K562 (cell line): ENCODE measurements at regions not wholly inside any gene's neighbourhood (a gene's known extent, or its start where the extent isn't known, plus 50 kb on each side); places are given as distances from the start of the nearest gene placed in this dataset.
A peak's percentile ranks its signal among the peaks of the same experiment; 100 is the strongest.

Experiments
- CEBPG ChIP-seq, 3 experiments: fragments of 200-800 bp in 1 of 3; sonication (Bioruptor generic) in 1 of 3; sonication (generic) in 1 of 3; formaldehyde crosslinking in 1 of 3; IDR thresholded peaks in 2 of 3; conservative IDR thresholded peaks in 1 of 3; 2 replicates each; pipeline versions ENCODE4 v1.6.1 to v1.8.0; 2016 to 2022; ENCODE audit warnings: missing compliant biosample characterization in 2 of 3, missing genetic modification characterization in 2 of 3, mild to moderate bottlenecking in 1 of 3, missing genetic modification reagents in 1 of 3
- ELF2 ChIP-seq: fragments of 250-450 bp; sonication (Bioruptor Pico); IDR thresholded peaks from 2 replicates; pipeline ENCODE4 v1.5.0; 2021; ENCODE audit warnings: mild to moderate bottlenecking
- FOXM1 ChIP-seq, 2 experiments: fragments of 450-650 bp in 1 of 2; sonication (generic) in 1 of 2; formaldehyde crosslinking in 1 of 2; IDR thresholded peaks; 2 replicates each; pipeline versions ENCODE4 v1.6.1 to v1.9.0; 2017 to 2022; ENCODE audit warnings: low read depth in 2 of 2, mild to moderate bottlenecking in 2 of 2, missing genetic modification reagents in 1 of 2, moderate library complexity in 1 of 2
- GTF2A2 ChIP-seq: IDR thresholded peaks from 2 replicates; pipeline ENCODE4 v1.6.1; 2016; ENCODE audit warnings: mild to moderate bottlenecking, missing genetic modification characterization, missing compliant biosample characterization
- KLF10 ChIP-seq: fragments of 250-450 bp; sonication (Bioruptor Pico); IDR thresholded peaks from 2 replicates; pipeline ENCODE4 v1.6.1; 2021; ENCODE audit warnings: matching md5 sums
- KLF6 ChIP-seq: fragments of 250-450 bp; sonication (Bioruptor Pico); IDR thresholded peaks from 2 replicates; pipeline ENCODE4 v1.4.0; 2020; ENCODE audit warnings: mild to moderate bottlenecking, moderate library complexity, borderline replicate concordance
- MAFK ChIP-seq: IDR thresholded peaks from 2 replicates; pipeline ENCODE4 v1.6.1; 2011; ENCODE audit warnings: low read length, improper control_type of control experiment
- MTA1 ChIP-seq: fragments of 450-650 bp; IDR thresholded peaks from 2 replicates; pipeline ENCODE4 v1.6.1; 2017; ENCODE audit warnings: borderline replicate concordance
- NBN ChIP-seq: fragments of 450-650 bp; IDR thresholded peaks from 2 replicates; pipeline ENCODE4 v1.6.1; 2016; ENCODE audit warnings: low read depth, mild to moderate bottlenecking
- NELFE ChIP-seq: IDR thresholded peaks from 2 replicates; pipeline ENCODE4 v1.6.1; 2011; ENCODE audit warnings: mild to moderate bottlenecking; ENCODE audit not compliant: insufficient read depth, insufficient read length
- PML ChIP-seq: IDR thresholded peaks from 2 replicates; pipeline ENCODE4 v1.6.1; 2012; ENCODE audit warnings: low read length, inconsistent platforms
- POLR2A ChIP-seq: fragments of 450-650 bp; conservative IDR thresholded peaks from 2 replicates; pipeline ENCODE4 v1.6.1; 2016
- PYGO2 ChIP-seq: fragments of 450-650 bp; IDR thresholded peaks from 2 replicates; pipeline ENCODE4 v1.6.1; 2016; ENCODE audit warnings: mild to moderate bottlenecking, missing genetic modification characterization, moderate library complexity, missing compliant biosample characterization
- RAD51 ChIP-seq: fragments of 450-650 bp; IDR thresholded peaks from 2 replicates; pipeline ENCODE4 v1.7.1; 2016; ENCODE audit warnings: low read depth, mild to moderate bottlenecking, borderline replicate concordance
- RFX5 ChIP-seq: IDR thresholded peaks from 2 replicates; pipeline ENCODE4 v1.6.1; 2011; ENCODE audit warnings: low read depth, mild to moderate bottlenecking, improper control_type of control experiment, low read length
- SIN3A ChIP-seq, 2 experiments: fragments of 150-350 bp in 1 of 2; IDR thresholded peaks; 2 replicates each; pipeline ENCODE4 v1.6.1; 2011 to 2016; ENCODE audit warnings: borderline replicate concordance in 2 of 2, low read depth in 2 of 2, low read length in 2 of 2, mild to moderate bottlenecking in 2 of 2, moderate library complexity in 2 of 2; ENCODE audit not compliant: control insufficient read depth in 1 of 2
- SIN3B ChIP-seq: fragments of 450-650 bp; IDR thresholded peaks from 2 replicates; pipeline ENCODE4 v1.6.1; 2017; ENCODE audit warnings: low read depth, mild to moderate bottlenecking, moderate library complexity
- ZFP36 ChIP-seq: fragments of 150-350 bp; IDR thresholded peaks from 2 replicates; pipeline ENCODE4 v1.6.1; 2018; ENCODE audit warnings: low read length, low read depth; ENCODE audit not compliant: partially characterized antibody
- ZNF197 ChIP-seq: fragments of 200-800 bp; sonication (Bioruptor generic); IDR thresholded peaks from 2 replicates; pipeline ENCODE4 v1.6.1; 2016; ENCODE audit warnings: low read depth, missing genetic modification characterization, missing compliant biosample characterization
- ZNF766 ChIP-seq: fragments of 200-800 bp; sonication (Bioruptor generic); conservative IDR thresholded peaks from 2 replicates; pipeline ENCODE4 v1.6.1; 2016; ENCODE audit warnings: missing genetic modification characterization, missing compliant biosample characterization
- TF ChIP-seq, protein P1 (sequence below), 2 experiments: fragments of 450-650 bp in 1 of 2; sonication (generic) in 1 of 2; formaldehyde crosslinking; conservative IDR thresholded peaks; 2 replicates each; pipeline versions ENCODE4 v1.4.0 to v1.8.1; 2020 to 2022; ENCODE audit warnings: mild to moderate bottlenecking in 1 of 2, missing genetic modification reagents in 1 of 2
- TF ChIP-seq, protein P2 (sequence below), 2 experiments: fragments of 450-650 bp in 1 of 2; sonication (generic) in 1 of 2; formaldehyde crosslinking in 1 of 2; IDR thresholded peaks in 1 of 2; conservative IDR thresholded peaks in 1 of 2; 2 replicates each; pipeline versions ENCODE4 v1.6.1 to v1.8.1; 2016 to 2023; ENCODE audit warnings: mild to moderate bottlenecking in 2 of 2, moderate library complexity in 2 of 2, inconsistent platforms in 1 of 2, missing genetic modification reagents in 1 of 2
- TF ChIP-seq, protein P3 (sequence below): sonication (generic); formaldehyde crosslinking; IDR thresholded peaks from 2 replicates; pipeline ENCODE4 v1.4.0; 2020; ENCODE audit warnings: mild to moderate bottlenecking, missing genetic modification reagents

DNA sequence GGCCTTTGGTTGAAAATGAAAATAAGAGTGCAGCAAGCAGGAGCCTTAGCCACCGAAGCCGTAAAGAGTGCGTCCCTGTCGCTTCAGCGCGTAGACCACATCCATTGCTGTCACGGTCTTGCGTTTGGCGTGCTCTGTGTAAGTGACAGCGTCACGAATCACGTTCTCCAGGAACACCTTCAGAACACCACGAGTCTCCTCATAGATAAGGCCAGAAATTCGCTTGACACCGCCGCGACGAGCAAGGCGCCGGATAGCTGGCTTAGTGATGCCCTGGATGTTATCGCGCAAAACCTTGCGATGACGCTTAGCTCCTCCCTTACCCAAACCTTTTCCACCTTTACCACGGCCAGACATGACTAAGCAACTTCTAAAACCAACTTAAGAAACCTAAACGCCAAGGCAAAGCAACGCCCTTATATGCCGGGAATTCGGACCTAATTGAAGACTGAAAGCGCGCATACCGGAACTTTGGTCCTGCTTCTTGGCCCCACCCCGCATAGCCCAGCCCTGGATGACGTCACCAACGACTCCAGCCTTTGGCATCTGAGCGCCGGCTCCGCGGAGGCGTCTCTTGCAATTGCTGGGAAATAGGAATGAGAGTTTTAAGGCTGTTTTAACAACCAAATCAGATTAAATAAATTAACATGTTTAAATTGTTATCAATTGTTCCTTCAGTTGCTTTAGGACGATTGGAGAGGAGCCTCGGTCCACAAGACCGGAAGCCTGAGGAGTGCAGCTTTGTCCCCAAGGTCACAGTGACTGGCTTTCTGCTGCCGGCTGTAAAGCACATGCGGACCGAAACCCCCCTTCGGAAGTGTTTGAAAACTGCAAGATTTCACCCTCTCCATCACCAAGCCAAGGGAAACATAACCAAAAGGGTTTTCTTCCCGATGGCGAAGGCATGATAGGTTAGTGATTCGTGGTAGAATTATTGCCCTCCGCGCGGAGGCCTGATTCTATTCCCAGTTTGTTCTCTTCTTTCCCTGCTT is 79.6 kb upstream of the BTN3A2 start (continued):
- TF ChIP-seq KLF10 (CRISPR knock-in tag) (no peak), PML (peak; percentile 94), RFX5 (peak; percentile 71), PYGO2 (tag) (peak; percentile 19; the same call in 1 of the 2 replicates), KLF6 (CRISPR knock-in tag) (peak; percentile 93; the same call in 1 of the 2 replicates), GTF2A2 (tag) (peak; percentile 64), CEBPG (CRISPR knock-in tag; IDR thresholded peaks at IDR 0.05) (peak; percentile 76), CEBPG (tag; conservative IDR thresholded peaks at IDR 0.05 in 1 of 2, IDR thresholded peaks at IDR 0.05 in 1 of 2) (peak; percentile 55 to 88; a peak in 3 of 4 replicates), ZFP36 (peak; percentile 72), NELFE (peak; percentile 59), POLR2A (peak; percentile 99), MTA1 (peak; percentile 91), NBN (peak; percentile 100), ZNF197 (CRISPR knock-in tag) (no peak; the same call in 1 of the 2 replicates), ELF2 (peak; percentile 88), MAFK (peak; percentile 93), RAD51 (peak; percentile 86), ZNF766 (CRISPR knock-in tag) (peak; percentile 100), SIN3B (no peak), SIN3A (IDR thresholded peaks at IDR 0.05; ENCODE audit: borderline replicate concordance in 2 of 2, control insufficient read depth in 1 of 2, low read depth in 2 of 2, low read length in 2 of 2) (peak; percentile 81 to 92), FOXM1 (IDR thresholded peaks at IDR 0.05; ENCODE audit: low read depth) (peak; percentile 67), FOXM1 (CRISPR knock-in tag; IDR thresholded peaks at IDR 0.05; ENCODE audit: low read depth) (no peak)
- TF ChIP-seq, protein P1, sequence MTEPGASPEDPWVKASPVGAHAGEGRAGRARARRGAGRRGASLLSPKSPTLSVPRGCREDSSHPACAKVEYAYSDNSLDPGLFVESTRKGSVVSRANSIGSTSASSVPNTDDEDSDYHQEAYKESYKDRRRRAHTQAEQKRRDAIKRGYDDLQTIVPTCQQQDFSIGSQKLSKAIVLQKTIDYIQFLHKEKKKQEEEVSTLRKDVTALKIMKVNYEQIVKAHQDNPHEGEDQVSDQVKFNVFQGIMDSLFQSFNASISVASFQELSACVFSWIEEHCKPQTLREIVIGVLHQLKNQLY (CRISPR knock-in tag; conservative IDR thresholded peaks at IDR 0.05) = peak in 1 of 2 experiments; percentile 87; a peak in 2 of 4 replicates
- TF ChIP-seq, protein P2, sequence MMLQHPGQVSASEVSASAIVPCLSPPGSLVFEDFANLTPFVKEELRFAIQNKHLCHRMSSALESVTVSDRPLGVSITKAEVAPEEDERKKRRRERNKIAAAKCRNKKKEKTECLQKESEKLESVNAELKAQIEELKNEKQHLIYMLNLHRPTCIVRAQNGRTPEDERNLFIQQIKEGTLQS (IDR thresholded peaks at IDR 0.05) = peak; percentile 100
- TF ChIP-seq, protein P2 (CRISPR knock-in tag; conservative IDR thresholded peaks at IDR 0.05) = peak; percentile 98
- TF ChIP-seq, protein P3, sequence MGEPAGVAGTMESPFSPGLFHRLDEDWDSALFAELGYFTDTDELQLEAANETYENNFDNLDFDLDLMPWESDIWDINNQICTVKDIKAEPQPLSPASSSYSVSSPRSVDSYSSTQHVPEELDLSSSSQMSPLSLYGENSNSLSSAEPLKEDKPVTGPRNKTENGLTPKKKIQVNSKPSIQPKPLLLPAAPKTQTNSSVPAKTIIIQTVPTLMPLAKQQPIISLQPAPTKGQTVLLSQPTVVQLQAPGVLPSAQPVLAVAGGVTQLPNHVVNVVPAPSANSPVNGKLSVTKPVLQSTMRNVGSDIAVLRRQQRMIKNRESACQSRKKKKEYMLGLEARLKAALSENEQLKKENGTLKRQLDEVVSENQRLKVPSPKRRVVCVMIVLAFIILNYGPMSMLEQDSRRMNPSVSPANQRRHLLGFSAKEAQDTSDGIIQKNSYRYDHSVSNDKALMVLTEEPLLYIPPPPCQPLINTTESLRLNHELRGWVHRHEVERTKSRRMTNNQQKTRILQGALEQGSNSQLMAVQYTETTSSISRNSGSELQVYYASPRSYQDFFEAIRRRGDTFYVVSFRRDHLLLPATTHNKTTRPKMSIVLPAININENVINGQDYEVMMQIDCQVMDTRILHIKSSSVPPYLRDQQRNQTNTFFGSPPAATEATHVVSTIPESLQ = peak; percentile 81; the same call in 1 of the 2 replicates
